HL-60 (cell line): ENCODE measurements at regions not wholly inside any gene's neighbourhood (a gene's known extent, or its start where the extent isn't known, plus 50 kb on each side); places are given as distances from the start of the nearest gene placed in this dataset.

Experiments
- DNase-seq, 2 experiments: peaks; one replicate each; pipeline ENCODE4 v3.0.0-alpha.2; 2010 to 2020; ENCODE audit warnings: low read depth in 1 of 2, low spot score in 1 of 2
- H3K27ac ChIP-seq: fragments of 250-450 bp; sonication (Bioruptor Pico); replicated peaks from 2 replicates; pipeline ENCODE4 v1.5.1; 2020; ENCODE audit warnings: mild to moderate bottlenecking, moderate library complexity
- H3K27me3 ChIP-seq: fragments of 250-450 bp; sonication (Bioruptor Pico); 2 replicates; pipeline ENCODE4 v1.5.1; 2021; ENCODE audit warnings: mild to moderate bottlenecking, moderate library complexity; ENCODE audit not compliant: insufficient read depth, poor library complexity, severe bottlenecking
- H3K4me3 ChIP-seq: replicated peaks from 2 replicates; pipeline ENCODE4 v1.5.1; 2011; ENCODE audit warnings: mild to moderate bottlenecking, control low read depth, low read length; ENCODE audit not compliant: insufficient read depth
- GABPA ChIP-seq: IDR thresholded peaks from 2 replicates; pipeline ENCODE4 v1.6.1; 2012; ENCODE audit warnings: low read depth
- POLR2AphosphoS5 ChIP-seq: IDR thresholded peaks from 2 replicates; pipeline ENCODE4 v1.6.1; 2012; ENCODE audit warnings: low read depth
- SPI1 ChIP-seq: IDR thresholded peaks from 2 replicates; pipeline ENCODE4 v1.6.1; 2012; ENCODE audit warnings: low read depth, mild to moderate bottlenecking, borderline replicate concordance
- TF ChIP-seq, protein P1 (sequence below): IDR thresholded peaks from one replicate; pipeline ENCODE4 v1.5.1; 2011; ENCODE audit warnings: low read length, control low read depth, inconsistent platforms; ENCODE audit not compliant: insufficient read depth
- TF ChIP-seq, protein P2 (sequence below): IDR thresholded peaks from 2 replicates; pipeline ENCODE4 v1.6.1; 2012; ENCODE audit warnings: low read depth; ENCODE audit not compliant: insufficient replicate concordance

DNA sequence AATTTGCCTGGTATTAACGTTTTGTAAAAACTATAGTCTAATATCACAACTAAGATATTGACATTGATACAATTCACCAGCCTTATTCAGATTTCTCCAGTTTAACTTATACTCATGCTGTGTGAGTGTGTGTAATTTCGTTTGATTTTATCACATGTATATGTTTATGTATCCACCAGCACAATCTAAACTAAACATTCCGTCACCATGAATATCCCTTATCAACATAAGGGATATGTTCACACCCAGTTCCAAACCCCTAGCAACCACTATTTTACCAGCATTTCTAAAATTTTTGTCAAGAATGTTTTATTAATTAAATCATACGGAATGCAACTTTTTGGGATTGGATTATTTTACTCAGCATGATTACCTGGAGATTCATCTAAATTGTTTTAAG, 450.3 kb downstream of the FBXO15 start:
- no peak overlapping the region for H3K4me3 ChIP-seq
- TF ChIP-seq, protein P1, sequence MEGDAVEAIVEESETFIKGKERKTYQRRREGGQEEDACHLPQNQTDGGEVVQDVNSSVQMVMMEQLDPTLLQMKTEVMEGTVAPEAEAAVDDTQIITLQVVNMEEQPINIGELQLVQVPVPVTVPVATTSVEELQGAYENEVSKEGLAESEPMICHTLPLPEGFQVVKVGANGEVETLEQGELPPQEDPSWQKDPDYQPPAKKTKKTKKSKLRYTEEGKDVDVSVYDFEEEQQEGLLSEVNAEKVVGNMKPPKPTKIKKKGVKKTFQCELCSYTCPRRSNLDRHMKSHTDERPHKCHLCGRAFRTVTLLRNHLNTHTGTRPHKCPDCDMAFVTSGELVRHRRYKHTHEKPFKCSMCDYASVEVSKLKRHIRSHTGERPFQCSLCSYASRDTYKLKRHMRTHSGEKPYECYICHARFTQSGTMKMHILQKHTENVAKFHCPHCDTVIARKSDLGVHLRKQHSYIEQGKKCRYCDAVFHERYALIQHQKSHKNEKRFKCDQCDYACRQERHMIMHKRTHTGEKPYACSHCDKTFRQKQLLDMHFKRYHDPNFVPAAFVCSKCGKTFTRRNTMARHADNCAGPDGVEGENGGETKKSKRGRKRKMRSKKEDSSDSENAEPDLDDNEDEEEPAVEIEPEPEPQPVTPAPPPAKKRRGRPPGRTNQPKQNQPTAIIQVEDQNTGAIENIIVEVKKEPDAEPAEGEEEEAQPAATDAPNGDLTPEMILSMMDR, result no peak
- TF ChIP-seq POLR2AphosphoS5, result no peak
- TF ChIP-seq, protein P2, sequence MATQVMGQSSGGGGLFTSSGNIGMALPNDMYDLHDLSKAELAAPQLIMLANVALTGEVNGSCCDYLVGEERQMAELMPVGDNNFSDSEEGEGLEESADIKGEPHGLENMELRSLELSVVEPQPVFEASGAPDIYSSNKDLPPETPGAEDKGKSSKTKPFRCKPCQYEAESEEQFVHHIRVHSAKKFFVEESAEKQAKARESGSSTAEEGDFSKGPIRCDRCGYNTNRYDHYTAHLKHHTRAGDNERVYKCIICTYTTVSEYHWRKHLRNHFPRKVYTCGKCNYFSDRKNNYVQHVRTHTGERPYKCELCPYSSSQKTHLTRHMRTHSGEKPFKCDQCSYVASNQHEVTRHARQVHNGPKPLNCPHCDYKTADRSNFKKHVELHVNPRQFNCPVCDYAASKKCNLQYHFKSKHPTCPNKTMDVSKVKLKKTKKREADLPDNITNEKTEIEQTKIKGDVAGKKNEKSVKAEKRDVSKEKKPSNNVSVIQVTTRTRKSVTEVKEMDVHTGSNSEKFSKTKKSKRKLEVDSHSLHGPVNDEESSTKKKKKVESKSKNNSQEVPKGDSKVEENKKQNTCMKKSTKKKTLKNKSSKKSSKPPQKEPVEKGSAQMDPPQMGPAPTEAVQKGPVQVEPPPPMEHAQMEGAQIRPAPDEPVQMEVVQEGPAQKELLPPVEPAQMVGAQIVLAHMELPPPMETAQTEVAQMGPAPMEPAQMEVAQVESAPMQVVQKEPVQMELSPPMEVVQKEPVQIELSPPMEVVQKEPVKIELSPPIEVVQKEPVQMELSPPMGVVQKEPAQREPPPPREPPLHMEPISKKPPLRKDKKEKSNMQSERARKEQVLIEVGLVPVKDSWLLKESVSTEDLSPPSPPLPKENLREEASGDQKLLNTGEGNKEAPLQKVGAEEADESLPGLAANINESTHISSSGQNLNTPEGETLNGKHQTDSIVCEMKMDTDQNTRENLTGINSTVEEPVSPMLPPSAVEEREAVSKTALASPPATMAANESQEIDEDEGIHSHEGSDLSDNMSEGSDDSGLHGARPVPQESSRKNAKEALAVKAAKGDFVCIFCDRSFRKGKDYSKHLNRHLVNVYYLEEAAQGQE, result no peak
- TF ChIP-seq SPI1, result no peak
- TF ChIP-seq GABPA, result no peak
- no peak for DNase-seq
- H3K27me3 ChIP-seq, result no peaks in the 10 kb centered on the region
- H3K27ac ChIP-seq, result no peak overlapping the region

DNA sequence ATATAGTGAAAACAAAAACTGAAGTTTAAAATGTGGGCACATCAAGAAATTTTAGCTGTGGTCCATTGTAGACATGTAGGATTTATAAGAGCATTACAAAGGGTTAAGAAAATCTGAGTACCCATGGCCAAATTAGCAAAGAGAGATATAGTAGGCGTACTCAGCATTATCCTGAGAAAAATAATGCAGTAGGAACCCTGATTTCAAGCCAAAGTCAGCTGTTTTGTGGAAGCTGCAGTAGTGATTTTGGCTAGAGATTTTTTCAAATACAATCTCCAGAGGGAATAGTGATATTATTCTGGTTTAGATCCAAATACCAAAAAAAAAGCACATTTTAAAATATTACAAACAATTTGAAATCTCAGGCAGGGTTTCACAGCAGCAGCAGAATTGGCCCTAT, 450.9 kb downstream of the FBXO15 start:
- no peak for TF ChIP-seq SPI1
- no peak for TF ChIP-seq GABPA
- no peak for TF ChIP-seq POLR2AphosphoS5
- TF ChIP-seq, protein P1, result no peak
- TF ChIP-seq, protein P2, result no peak
- H3K4me3 ChIP-seq, result no peak overlapping the region
- H3K27ac ChIP-seq, result no peak overlapping the region
- H3K27me3 ChIP-seq, result no peaks in the 10 kb centered on the region
- DNase-seq, result no peak

DNA sequence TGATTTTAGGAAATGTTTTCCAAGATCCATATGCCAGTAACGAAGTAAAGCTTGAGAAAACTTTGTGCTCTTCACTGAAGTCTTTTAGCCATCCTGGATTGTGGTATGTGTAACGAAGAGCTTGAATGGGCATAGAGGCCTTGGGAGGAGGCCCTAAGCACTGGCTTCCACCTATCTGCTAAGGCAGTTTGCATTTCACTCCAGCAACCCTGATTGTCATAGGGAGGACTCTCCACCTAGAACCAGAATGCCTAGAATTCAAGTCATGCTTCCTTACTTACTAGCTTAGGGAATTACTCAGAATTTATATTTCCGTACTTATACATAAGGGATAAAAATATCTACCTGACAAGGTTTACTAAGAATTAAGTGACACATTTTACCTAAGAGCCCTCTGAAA, 451.5 kb downstream of the FBXO15 start:
- H3K4me3 ChIP-seq, result no peak overlapping the region
- no peak for DNase-seq
- no peaks in the 10 kb centered on the region for H3K27me3 ChIP-seq
- TF ChIP-seq GABPA, result no peak
- no peak for TF ChIP-seq SPI1
- TF ChIP-seq, protein P2, result no peak
- TF ChIP-seq, protein P1, result no peak
- no peak for TF ChIP-seq POLR2AphosphoS5
- no peak overlapping the region for H3K27ac ChIP-seq
